Upper lobe of left lung (tissue), 4 donors: ENCODE measurements at regions not wholly inside any gene's neighbourhood (a gene's known extent, or its start where the extent isn't known, plus 50 kb on each side); places are given as distances from the start of the nearest gene placed in this dataset.

Experiments
- EP300 ChIP-seq, 4 donors: sonication (generic); formaldehyde crosslinking; IDR thresholded peaks; one replicate each; pipeline ENCODE4 v1.5.1; 2017; ENCODE audit warnings: antibody characterized with exemption in 4 of 4, control low read depth in 2 of 4
- POLR2A ChIP-seq, 4 donors: fragments of 450-650 bp; IDR thresholded peaks; one replicate each; pipeline ENCODE4 v1.5.1; 2016 to 2017; ENCODE audit warnings: antibody characterized with exemption in 4 of 4, mild to moderate bottlenecking in 2 of 4
- POLR2AphosphoS5 ChIP-seq, 2 donors: sonication (generic); formaldehyde crosslinking; IDR thresholded peaks; one replicate each; pipeline ENCODE4 v1.5.1; 2017; ENCODE audit warnings: antibody characterized with exemption in 2 of 2
- TF ChIP-seq, protein P1 (sequence below), 6 experiments: fragments of 450-650 bp in 4 of 6; fragments of 200-600 bp in 2 of 6; sonication (generic) in 2 of 6; IDR thresholded peaks; one replicate each; pipeline ENCODE4 v1.5.1; 2016 to 2019; ENCODE audit warnings: antibody characterized with exemption in 6 of 6

DNA sequence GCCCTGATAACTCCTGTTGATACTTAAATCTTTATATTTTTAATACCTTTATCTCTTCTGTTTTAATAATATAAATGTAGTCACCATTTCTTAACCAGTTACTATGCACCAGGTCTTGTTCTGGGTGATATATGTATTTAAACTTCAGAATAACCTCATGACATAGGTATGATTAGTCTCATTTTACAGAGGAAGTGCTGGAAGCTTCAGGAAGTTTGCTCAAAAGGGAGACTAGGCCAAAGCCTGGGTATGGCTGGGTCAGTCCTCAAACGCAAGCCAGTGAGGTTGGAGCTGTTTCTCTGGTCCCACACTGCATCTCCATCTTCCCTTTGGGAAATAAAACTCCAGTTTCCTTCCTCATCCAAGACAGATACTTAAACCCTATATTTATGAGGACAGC is 204.7 kb upstream of the TANK start:
- TF ChIP-seq, protein P1, sequence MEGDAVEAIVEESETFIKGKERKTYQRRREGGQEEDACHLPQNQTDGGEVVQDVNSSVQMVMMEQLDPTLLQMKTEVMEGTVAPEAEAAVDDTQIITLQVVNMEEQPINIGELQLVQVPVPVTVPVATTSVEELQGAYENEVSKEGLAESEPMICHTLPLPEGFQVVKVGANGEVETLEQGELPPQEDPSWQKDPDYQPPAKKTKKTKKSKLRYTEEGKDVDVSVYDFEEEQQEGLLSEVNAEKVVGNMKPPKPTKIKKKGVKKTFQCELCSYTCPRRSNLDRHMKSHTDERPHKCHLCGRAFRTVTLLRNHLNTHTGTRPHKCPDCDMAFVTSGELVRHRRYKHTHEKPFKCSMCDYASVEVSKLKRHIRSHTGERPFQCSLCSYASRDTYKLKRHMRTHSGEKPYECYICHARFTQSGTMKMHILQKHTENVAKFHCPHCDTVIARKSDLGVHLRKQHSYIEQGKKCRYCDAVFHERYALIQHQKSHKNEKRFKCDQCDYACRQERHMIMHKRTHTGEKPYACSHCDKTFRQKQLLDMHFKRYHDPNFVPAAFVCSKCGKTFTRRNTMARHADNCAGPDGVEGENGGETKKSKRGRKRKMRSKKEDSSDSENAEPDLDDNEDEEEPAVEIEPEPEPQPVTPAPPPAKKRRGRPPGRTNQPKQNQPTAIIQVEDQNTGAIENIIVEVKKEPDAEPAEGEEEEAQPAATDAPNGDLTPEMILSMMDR (IDR thresholded peaks at IDR 0.05) = no peak
- no peak for TF ChIP-seq POLR2A (IDR thresholded peaks at IDR 0.05)
- TF ChIP-seq POLR2AphosphoS5 (IDR thresholded peaks at IDR 0.05) = no peak
- TF ChIP-seq EP300 (IDR thresholded peaks at IDR 0.05) = no peak
